ENCODE measurements at regions not wholly inside any gene's neighbourhood (a gene's known extent, or its start where the extent isn't known, plus 50 kb on each side); places are given as distances from the start of the nearest gene placed in this dataset.

- TF ChIP-seq CTCF (conservative IDR thresholded peaks at IDR 0.05; ENCODE audit: low read length) = no peak
- DNase-seq (ENCODE audit: low read depth) = no peak
These were observed 76.4 kb upstream of the ZEB2 start for GRCh38 chr2:144596073-144596871.

GRCh38 chr2:144595686-144596072, 75.8 kb upstream of the ZEB2 start:
- TF ChIP-seq CTCF (conservative IDR thresholded peaks at IDR 0.05; ENCODE audit: low read length) = no peak
- H3K4me3 ChIP-seq (ENCODE audit: low read length) = no peak overlapping the region

More at GRCh38 chr2:144596073-144596871, 76.4 kb upstream of the ZEB2 start:
- H3K4me3 ChIP-seq (ENCODE audit: low read length) = no peak overlapping the region

GRCh38 chr2:144595279-144595678, 75.4 kb upstream of the ZEB2 start:
- DNase-seq (ENCODE audit: low read depth) = no peak
- no peak for TF ChIP-seq CTCF (conservative IDR thresholded peaks at IDR 0.05; ENCODE audit: low read length)
- H3K4me3 ChIP-seq (ENCODE audit: low read length) = no peak overlapping the region

More at GRCh38 chr2:144595686-144596072, 75.8 kb upstream of the ZEB2 start:
- DNase-seq (ENCODE audit: low read depth) = no peak

- no peak for TF ChIP-seq CTCF (conservative IDR thresholded peaks at IDR 0.05; ENCODE audit: low read length)
- H3K4me3 ChIP-seq (ENCODE audit: low read length) = no peak overlapping the region
- DNase-seq (ENCODE audit: low read depth) = no peak
These were observed 73.9 kb upstream of the ZEB2 start for GRCh38 chr2:144593803-144594202.

GRCh38 chr2:144592500-144593256, 72.8 kb upstream of the ZEB2 start:
- DNase-seq (ENCODE audit: low read depth) = no peak
- no peak for TF ChIP-seq CTCF (conservative IDR thresholded peaks at IDR 0.05; ENCODE audit: low read length)
- no peak overlapping the region for H3K4me3 ChIP-seq (ENCODE audit: low read length)

- TF ChIP-seq CTCF (conservative IDR thresholded peaks at IDR 0.05; ENCODE audit: low read length) = no peak
- DNase-seq (ENCODE audit: low read depth) = no peak
- H3K4me3 ChIP-seq (ENCODE audit: low read length) = no peak overlapping the region
These were observed 67.4 kb upstream of the ZEB2 start for GRCh38 chr2:144587306-144587705.

GRCh38 chr2:144586476-144586875, 66.6 kb upstream of the ZEB2 start:
- no peak for TF ChIP-seq CTCF (conservative IDR thresholded peaks at IDR 0.05; ENCODE audit: low read length)
- no peak for DNase-seq (ENCODE audit: low read depth)
- no peak overlapping the region for H3K4me3 ChIP-seq (ENCODE audit: low read length)
